GM19035 (cell line): ENCODE measurements at regions not wholly inside any gene's neighbourhood (a gene's known extent, or its start where the extent isn't known, plus 50 kb on each side); places are given as distances from the start of the nearest gene placed in this dataset.

Experiments used
- ATAC-seq: cut with Tn5 transposase; IDR thresholded peaks from one replicate; pipeline ENCODE4 v1.9.1; 2021; ENCODE audit not compliant: unreplicated experiment

- ATAC-seq = no peak
Observed at GRCh38 chr1:78351551-78352216, 139.1 kb upstream of the PTGFR start.

DNA sequence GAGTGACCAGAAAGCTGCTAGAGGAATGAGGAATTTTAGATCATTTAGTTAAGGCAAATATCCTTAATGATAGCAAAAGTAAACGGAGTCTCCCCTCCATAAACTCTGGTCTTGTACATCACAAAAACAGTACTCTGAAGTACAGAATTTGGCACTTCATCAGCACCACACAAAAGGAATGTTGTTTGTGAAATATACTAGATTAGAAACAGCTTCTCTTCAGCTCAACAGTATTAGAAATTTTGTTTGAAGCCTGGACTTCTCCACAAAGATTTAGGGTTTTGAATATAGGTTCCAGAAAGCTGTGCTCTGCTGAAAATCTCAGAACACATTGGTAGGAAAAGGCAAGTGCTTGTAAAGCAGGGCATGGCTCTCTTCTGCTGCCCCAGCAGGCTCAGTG, 135.1 kb upstream of the PTGFR start:
- no peak for ATAC-seq

DNA sequence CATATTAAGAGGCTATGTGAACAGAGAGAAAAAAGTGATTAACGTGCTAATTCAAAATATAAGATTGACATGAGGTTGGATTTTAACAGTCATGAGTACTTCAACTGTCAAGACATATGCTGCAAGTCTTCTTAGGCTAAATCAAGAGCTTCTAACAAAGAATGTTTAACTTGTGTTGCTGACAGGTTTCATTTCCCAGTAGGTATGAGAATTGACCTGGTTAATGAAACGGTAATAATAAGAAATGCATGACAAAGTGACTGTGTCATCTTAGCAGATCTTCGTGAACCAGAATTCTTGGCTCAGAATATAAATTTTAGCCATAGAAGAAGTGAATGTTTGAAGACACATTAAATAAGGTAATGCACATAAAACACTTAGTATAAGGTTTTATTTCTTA, 132.6 kb upstream of the PTGFR start:
- no peak for ATAC-seq

DNA sequence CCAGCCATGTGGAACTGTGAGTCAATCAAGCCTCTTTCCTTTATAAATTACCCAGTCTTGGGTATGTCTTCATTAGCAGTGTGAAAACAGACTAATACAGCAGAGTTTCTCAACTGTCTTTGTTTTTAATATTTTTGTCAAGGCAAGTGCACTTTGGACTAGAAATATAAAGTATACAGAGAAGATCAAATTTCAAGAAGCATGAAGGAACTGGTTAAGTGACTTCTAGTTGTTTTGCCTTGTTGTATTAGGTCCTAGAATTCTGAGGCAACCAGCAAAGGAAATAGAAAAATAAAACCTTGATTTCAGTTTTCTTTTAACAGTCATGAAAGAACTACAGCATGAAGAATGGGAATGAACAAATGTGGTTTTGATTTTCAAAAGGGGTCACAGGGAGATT, 131.1 kb upstream of the PTGFR start:
- no peak for ATAC-seq

DNA sequence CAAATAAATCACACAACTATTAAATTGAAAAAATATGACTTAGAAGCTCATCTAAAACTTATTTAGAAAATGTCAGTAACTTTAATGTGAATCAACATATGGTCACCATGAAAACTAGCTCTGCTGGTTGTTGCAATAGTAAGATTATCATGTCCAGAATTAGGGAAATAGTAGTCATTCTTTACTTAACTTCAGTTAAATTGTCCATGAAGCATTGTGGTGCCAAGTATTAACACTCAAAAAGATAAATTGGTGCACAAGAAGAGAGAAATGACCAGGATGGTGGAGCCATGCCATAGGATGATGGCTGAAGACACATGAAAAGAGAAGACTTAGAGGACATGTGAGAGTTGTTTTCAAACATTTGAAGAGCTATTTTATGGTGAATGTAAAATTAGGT, 130.2 kb upstream of the PTGFR start:
- ATAC-seq = no peak

GRCh38 chr1:78367700-78368099, 123.1 kb upstream of the PTGFR start:
- no peak for ATAC-seq

GRCh38 chr1:78369546-78369945, 121.2 kb upstream of the PTGFR start:
- ATAC-seq = no peak

DNA sequence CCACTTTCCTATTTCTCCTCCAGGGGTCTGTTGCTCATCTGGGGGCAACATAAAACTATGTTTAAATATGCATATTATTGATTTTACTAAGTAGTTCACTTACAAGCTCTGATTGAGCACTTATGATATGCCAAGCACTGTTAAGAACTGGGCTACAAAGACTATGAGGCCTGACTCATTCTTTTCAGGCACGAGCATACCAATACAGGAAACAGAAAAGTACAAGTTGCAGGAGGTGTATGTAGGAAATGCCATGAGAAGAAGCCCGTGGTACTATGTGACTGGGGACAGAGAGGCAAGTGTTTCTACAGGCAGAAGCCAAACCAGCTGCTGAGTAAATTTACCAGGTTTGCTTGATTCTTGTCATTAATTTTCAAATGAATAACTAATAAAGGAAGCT, 120.4 kb upstream of the PTGFR start:
- ATAC-seq = peak; percentile 59

DNA sequence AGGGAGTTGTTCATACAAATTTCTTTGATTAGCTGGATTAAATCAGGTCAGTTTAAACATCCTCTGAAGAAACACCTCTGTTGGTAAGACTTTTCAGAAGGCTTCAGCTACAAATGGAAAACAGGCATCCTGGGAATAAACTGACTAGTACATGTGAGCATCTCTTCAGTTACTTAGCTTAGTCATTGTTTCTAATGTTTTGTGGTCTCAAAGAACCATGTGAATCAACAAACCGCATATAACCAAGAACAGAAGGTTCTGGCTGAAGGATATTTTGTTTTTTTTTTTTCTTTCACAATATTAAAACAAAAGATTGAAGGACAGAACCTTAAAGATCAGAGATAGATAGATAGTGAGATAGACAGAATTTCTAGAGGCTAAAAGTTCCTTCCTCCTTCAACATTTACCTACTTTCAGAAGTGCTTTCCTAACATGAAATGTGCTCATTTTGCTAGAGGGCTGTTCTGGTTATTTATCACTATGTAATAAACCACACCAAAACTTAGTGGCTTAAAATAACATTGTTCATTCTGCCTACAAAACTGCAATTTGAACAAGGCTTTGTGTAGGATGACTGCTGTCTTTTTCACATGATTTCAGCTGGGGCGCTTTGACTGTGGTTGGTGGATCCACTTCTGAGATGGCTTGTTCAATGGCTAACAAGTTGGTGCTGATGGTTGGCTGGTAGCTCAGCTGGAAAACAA, 119.8 kb upstream of the PTGFR start:
- ATAC-seq = peak; percentile 46

DNA sequence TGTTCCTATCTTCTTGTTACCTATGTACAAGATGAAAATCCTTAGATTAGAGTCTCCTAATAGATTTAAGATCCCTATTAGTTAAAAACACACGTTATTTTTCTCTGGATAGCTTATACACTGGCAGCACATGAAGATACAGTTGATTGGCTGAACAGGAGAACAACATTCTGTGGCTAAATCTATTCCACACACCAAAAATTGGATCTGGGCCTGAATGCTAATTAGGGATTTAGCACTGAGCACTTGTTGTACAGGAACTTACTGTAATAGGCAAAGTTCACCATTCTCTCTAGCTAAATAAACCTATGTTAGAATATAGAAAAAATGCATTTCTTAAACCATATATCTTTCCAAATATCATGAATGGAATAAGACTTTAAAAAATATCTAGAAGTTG, 117.1 kb upstream of the PTGFR start:
- ATAC-seq = no peak

- ATAC-seq = no peak
Observed at GRCh38 chr1:78375996-78376395, 114.8 kb upstream of the PTGFR start.

GRCh38 chr1:78377356-78377928, 113.3 kb upstream of the PTGFR start:
- no peak for ATAC-seq

DNA sequence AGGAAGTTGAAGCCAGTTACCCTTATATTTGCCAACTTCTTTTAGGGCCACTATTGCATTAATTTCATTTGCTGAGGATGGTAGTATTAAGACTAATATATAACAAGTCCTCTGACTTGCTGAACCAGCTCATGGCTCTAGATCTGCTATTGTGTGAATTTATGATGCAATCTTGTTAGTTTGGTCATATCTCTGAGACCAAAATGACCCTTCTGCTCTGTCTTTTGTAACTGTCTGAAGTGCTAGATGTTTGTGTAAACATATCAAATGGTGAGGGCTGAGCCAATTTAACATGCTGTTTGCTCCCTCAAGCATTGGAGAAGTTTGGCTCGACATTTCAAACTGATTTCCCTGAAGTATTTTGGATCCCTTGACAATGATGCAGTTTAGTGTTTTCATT, 106.9 kb upstream of the PTGFR start:
- ATAC-seq = no peak

- ATAC-seq = peak; percentile 95
Observed at GRCh38 chr1:78385744-78386462, 104.9 kb upstream of the PTGFR start.

DNA sequence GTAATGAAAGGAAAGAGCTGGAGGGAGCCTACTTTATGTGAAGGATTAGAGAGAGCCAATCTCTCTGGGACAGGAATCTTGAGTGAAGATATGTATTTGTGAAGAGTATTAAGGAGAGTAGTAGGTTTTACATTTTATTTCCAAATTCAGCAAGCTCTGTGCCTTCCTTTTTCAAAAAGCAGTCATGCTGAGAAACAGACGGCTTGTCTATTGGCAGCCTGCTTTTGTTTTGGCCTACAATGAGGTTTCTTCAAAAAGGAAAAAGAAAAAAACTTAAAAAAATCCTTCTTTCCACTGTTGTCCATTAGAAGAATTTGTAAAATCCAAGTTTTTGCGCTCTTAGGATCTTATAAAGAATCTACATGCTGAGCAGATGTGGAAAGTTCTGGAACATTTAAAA, 103.6 kb upstream of the PTGFR start:
- no peak for ATAC-seq

DNA sequence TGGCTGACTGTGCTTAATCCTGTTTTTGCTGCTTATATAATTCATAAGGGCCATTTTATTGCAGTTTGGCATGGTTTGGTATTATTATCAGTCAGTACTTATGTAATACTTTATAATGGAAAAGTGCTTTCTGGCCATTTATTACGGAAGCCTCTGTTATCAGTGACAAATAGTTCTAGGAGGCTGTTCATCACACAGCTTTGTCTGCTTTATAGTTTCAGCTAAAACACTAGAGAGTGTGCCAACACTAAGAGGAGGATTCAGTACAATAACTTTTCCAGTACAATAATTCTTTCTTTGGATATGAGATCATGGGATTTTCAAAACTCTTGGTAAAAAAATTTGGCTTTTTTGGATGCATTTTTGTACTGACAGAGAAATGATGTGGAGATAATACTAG, 102.9 kb upstream of the PTGFR start:
- no peak for ATAC-seq

GRCh38 chr1:78388275-78388674, 102.5 kb upstream of the PTGFR start:
- ATAC-seq = no peak

DNA sequence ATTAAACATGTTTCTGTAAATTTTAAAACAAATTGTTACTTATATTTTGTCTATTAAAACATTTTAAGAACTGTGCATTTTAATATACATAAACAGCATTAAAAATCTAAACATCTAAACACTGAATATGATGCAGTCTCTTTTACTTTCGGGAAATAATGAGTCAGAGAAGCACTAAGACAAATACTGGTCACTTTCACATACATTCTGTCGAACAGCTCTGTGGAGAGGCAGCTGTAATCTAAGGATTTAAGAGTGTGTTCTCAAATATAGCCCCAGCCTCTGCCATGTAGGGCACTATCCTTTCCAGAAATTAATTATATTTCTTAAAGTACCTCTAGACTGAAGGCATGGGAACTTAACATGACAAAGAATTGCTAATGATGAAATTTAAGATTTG, 89.6 kb upstream of the PTGFR start:
- no peak for ATAC-seq

- ATAC-seq = no peak
Observed at GRCh38 chr1:78408192-78408591, 82.6 kb upstream of the PTGFR start.

DNA sequence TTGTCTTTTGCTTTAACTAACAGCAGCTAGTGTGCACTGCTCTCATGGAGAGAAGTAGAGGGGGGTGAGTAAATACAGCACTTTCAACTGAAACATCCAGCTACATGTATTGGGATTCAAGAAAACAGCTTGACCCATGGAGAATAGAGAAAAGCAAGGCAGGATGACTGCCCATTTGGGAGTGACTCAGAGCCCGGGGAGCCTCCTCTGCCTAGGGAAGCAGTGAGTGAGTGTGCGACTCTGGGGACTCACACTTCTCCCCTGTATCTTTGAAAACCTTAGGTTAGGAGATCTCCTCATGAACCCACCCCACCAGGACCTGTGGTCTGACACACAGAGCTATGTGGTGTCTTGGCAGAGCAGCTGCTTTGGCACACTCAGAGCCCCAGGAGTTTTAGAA, 82.0 kb upstream of the PTGFR start:
- ATAC-seq = no peak

DNA sequence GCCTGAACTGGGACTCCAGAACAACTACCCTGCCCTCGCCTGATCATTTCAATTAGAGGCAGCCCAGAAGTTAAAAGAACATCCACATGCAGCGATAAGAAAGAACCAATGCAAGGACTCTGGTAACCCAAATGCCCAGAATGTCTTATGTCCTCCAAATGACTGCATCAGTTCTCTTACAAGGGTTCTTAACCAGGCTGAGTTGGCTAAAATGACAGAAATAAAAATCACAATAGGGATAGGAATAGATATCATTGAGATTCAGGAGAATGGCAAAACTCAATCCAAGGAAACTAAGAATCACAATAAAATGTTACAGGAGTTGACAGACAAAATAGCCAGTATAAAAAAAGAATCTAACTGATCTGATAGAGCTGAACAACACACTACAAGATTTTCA, 80.1 kb upstream of the PTGFR start:
- ATAC-seq = no peak

GRCh38 chr1:78411707-78412106, 79.1 kb upstream of the PTGFR start:
- ATAC-seq = no peak
